Fibroblast of villous mesenchyme (primary cell): ENCODE measurements at regions not wholly inside any gene's neighbourhood (a gene's known extent, or its start where the extent isn't known, plus 50 kb on each side); places are given as distances from the start of the nearest gene placed in this dataset.
"Not testable (repeated sequence)": the region's sequence is repeated elsewhere in the genome, so short reads cannot be mapped to it uniquely, and the experiment has no call there.

Experiments
- DNase-seq: peaks from one replicate; pipeline ENCODE4 v3.0.0-alpha.2; 2010; ENCODE audit warnings: low read depth
- H3K4me3 ChIP-seq: 2 replicates; pipeline ENCODE4 v1.5.1; 2011; ENCODE audit warnings: low read depth, mild to moderate bottlenecking, low read length
- TF ChIP-seq, protein P1 (sequence below): IDR thresholded peaks from 2 replicates; pipeline ENCODE4 v1.5.1; 2012; ENCODE audit warnings: low read depth, mild to moderate bottlenecking, low read length; ENCODE audit not compliant: insufficient read depth

DNA sequence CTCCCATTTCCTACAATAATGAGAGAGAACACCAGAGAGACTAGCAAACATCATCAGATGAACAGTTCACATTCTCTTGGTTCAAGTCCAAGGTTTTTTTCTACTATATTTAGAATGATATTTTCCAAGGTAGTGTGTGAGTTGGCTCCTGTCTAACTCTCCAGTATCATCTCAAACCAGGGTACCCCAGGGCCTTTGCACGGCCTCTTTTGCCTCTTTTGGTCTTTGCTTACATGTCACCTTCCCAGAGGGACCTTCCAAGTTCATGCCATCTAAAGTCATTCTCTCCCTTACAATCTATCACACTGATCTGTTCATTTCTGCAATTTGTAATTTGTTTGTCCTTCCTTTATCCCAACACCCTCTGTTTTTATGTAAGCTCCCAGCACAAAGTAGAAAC, 264.5 kb downstream of the VRK1 start:
- TF ChIP-seq, protein P1, sequence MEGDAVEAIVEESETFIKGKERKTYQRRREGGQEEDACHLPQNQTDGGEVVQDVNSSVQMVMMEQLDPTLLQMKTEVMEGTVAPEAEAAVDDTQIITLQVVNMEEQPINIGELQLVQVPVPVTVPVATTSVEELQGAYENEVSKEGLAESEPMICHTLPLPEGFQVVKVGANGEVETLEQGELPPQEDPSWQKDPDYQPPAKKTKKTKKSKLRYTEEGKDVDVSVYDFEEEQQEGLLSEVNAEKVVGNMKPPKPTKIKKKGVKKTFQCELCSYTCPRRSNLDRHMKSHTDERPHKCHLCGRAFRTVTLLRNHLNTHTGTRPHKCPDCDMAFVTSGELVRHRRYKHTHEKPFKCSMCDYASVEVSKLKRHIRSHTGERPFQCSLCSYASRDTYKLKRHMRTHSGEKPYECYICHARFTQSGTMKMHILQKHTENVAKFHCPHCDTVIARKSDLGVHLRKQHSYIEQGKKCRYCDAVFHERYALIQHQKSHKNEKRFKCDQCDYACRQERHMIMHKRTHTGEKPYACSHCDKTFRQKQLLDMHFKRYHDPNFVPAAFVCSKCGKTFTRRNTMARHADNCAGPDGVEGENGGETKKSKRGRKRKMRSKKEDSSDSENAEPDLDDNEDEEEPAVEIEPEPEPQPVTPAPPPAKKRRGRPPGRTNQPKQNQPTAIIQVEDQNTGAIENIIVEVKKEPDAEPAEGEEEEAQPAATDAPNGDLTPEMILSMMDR, result no peak
- no peak for DNase-seq
- no peak overlapping the region for H3K4me3 ChIP-seq

DNA sequence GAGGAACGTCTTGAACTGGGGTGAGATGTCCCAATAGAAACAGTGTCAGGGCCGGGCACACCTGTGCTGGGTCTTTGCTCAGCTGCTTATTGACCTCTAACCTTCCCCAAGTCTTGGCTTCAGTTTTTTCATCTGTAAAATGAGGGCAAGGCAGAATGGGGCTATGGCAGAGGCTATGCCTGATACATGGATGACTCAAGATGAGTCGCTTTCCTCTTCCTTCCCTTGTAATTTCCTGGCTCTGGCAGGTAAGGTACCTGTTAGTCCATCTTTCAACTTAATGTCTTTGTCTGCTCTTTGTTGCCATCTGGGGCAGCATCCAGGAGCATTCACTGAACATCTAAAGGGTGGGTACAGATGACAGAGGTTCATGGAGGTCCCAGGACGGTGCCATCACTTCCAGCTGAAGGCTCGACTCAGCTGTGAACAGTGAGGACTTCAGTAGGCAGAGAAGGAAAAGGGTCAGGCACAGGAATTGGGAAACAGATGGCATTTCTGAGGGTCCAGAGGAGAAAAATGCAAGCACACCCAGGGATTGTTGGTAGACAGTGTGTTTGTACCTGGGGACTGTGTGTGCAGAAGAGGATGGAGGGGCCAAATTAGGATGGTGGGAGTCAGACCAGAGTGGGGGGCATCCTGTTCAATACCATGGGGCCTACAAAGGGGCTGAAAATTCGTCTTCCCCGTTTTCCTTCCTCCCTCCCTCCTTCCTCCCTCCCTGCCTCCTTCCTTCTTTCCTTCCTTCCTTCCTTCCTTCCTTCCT, 268.3 kb downstream of the VRK1 start:
- TF ChIP-seq, protein P1, result no peak
- no peak for DNase-seq
- no peak overlapping the region for H3K4me3 ChIP-seq

DNA sequence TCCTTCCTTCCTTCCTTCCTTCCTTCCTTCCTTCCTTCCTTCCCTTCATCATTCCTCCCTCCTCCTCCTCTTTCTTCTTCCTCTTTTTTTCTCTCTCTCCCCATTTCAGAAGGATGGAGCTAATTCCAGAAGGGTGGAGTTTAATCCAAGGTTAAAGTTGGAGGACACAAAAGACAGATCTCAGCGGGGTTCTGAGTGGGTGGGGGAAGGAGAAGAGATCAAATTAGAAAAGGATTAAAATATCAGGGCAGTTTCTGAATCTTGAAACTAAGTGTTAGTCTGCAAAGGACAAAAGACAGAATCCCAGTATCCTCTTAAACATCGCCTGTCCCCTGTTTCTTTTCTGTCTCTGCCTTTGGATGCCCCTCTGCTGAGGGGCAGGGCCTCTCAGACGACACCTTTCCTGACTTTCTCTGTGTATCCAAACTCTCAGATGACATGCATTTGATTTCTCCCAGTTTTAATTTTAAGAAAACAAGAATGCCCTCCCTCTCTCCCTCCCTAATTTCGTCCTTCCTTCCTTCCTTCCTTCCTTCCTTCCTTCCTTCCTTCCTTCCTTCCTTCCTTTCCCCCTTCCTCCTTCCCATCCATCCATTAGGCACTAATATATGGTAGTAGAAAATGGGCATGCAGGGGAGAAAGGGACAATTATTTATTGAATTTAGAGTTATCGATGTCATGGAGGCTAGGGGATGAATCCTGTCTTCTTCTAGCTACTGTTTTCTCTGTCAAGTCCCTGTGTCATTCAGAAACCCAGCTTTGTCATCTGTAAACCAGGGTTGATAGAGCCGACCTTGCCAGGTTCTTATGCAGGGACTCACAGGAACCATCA, 269.1 kb downstream of the VRK1 start:
- no peak overlapping the region for H3K4me3 ChIP-seq
- no peak for DNase-seq
- TF ChIP-seq, protein P1, result no peak

DNA sequence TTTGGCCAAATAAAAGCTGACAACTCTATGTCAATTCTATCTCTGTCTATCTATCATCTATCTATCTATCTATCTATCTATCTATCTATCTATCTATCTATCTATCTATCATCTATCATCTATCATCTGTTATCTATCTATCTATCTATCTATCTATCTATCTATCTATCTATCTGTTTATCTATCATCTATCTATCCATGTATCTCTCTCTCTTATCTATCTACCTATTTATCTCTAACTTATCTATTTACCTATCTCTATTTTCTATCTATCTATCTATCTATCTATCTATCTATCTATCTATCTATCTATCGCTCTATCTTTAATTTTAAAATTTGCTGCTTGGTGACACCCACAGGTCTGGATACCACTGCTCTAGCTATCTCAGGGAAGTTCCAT, 271.1 kb downstream of the VRK1 start:
- not testable (repeated sequence) for DNase-seq, H3K4me3 ChIP-seq

DNA sequence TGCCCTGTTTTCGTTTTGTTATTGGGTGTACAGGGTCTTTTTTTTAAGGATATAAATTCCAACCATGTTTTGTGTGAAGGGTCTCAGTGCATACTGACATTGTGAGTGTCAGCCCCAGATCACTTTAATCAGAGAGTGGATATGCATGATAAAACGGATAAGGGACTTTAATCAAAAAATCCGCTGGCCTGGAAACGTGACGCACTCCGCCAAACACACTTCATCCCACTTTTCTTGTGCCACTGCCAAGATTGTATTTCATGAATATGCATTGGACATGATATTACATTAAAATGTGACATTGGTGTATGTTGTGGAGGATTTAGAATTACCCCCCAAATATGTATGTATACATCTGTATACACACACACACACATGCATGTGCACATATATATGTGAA, 273.1 kb downstream of the VRK1 start:
- TF ChIP-seq, protein P1, result no peak
- H3K4me3 ChIP-seq, result no peak overlapping the region
- no peak for DNase-seq

DNA sequence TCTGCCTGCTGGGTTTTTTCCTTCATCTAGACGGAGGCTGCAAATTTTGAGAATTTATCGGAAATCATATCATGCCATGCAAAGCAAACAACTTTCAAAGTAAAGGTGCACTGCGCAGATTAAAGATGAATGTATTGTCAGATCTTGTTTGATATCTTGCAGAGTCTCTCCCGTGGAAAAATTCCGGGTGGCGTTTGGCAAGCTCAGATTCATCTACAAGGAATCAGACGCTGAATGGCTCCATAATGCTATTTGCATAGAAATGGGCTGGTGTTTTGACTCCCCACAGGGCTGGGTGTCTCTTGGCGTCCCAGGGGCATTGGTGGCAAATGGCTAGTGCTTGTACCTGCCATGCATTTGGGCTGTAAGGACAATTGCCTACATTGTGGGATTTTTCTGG, 274.0 kb downstream of the VRK1 start:
- no peak overlapping the region for H3K4me3 ChIP-seq
- no peak for DNase-seq
- TF ChIP-seq, protein P1, result no peak

DNA sequence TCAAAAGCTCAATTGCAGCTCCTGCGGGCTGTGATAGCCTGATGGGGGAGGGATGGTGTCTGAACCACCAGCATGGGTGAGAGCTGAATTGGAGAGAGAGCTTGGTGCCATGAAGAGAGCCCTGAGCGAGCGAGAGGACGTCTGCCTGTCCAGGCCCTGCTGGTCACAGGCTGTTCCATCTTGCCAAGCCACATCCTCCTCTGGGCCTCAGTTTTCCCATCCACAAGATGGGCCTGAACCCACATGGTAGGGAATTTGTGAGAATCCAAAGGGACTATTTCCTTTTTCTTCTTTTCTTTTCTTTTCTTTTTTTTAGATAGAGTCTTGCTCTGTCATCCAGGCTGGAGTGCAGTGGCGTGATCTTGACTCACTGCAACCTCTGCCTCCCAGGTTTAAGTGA, 276.4 kb downstream of the VRK1 start:
- no peak for DNase-seq
- H3K4me3 ChIP-seq, result no peak overlapping the region
- TF ChIP-seq, protein P1, result no peak
